ENCODE measurements at regions not wholly inside any gene's neighbourhood (a gene's known extent, or its start where the extent isn't known, plus 50 kb on each side); places are given as distances from the start of the nearest gene placed in this dataset.

DNA sequence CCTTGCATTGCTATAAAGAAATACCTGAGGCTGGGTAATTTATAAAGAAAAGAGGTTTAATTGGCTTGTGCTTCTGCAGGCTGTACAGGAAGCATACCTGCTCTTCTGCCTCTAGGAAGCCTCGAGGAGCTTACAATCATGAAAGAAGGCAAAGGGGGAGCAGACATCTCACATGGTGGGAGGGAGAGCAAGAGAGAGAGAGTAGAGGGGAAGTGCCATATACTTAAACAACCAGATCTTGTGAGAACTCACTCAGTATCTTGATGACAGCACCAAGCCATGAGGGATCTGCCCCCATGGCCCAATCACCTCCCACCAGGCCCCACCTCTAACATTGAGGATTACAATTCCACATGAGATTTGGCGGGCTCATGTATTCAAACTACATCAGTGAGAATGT lies 79.1 kb upstream of the HECW1 start:
- Mint-ChIP-seq H3K36me3 (ENCODE audit: low read depth) (peaks cover 6% of the 10 kb centered on the region), H3K4me3 (ENCODE audit: unreplicated experiment) (no peak overlapping the region), H3K27me3 (ENCODE audit: low read depth) (peaks cover 13% of the 10 kb centered on the region), H3K27ac (ENCODE audit: unreplicated experiment) (no peak overlapping the region), H3K9me3 (ENCODE audit: low read depth) (peaks cover 6% of the 10 kb centered on the region), H3K4me1 (ENCODE audit: low read depth) (no peaks in the 10 kb centered on the region)
- DNase-seq (ENCODE audit: low spot score): no peak
- no peak for TF ChIP-seq CTCF (IDR thresholded peaks at IDR 0.05)

GRCh38 chr7:43034535-43035002 lies 77.9 kb upstream of the HECW1 start:
- H3K9me3 Mint-ChIP-seq (ENCODE audit: low read depth): peaks cover 6% of the 10 kb centered on the region
- no peak overlapping the region for H3K4me3 Mint-ChIP-seq (ENCODE audit: unreplicated experiment)
- DNase-seq (ENCODE audit: low spot score): no peak
- TF ChIP-seq CTCF (IDR thresholded peaks at IDR 0.05): no peak
- H3K36me3 Mint-ChIP-seq (ENCODE audit: low read depth): peaks cover 5% of the 10 kb centered on the region
- H3K27ac Mint-ChIP-seq (ENCODE audit: unreplicated experiment): no peak overlapping the region
- peaks cover 10% of the 10 kb centered on the region for H3K27me3 Mint-ChIP-seq (ENCODE audit: low read depth)
- no peaks in the 10 kb centered on the region for H3K4me1 Mint-ChIP-seq (ENCODE audit: low read depth)

GRCh38 chr7:43037531-43037930 lies 74.9 kb upstream of the HECW1 start:
- peaks cover 4% of the 10 kb centered on the region for H3K27me3 Mint-ChIP-seq (ENCODE audit: low read depth)
- peaks cover 2% of the 10 kb centered on the region for H3K4me1 Mint-ChIP-seq (ENCODE audit: low read depth)

DNA sequence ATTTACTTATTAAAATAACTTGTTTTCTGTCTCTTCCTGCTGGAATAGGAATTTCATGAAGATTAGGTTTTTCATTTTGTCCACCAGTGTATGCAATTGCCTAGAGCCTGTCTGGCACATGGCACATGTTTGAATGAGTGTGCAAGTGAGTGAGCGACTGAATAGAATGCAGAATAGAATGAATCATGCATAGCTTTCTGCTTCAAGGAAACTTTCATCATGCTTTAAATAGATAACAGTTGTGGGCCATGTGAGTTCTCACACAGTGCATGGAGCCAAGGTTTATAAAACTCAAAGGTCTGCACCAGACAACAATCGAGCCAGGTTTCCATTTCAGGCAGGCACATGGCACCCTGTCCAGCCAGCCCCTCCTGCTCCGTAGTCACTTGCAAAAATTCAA lies 74.2 kb upstream of the HECW1 start:
- peak overlapping the region; percentile 6 for H3K27ac Mint-ChIP-seq (ENCODE audit: unreplicated experiment)
- no peak for DNase-seq (ENCODE audit: low spot score)

More at GRCh38 chr7:43037531-43037930, 74.9 kb upstream of the HECW1 start:
- Mint-ChIP-seq H3K27ac (ENCODE audit: unreplicated experiment) (no peak overlapping the region), H3K36me3 (ENCODE audit: low read depth) (peaks cover 5% of the 10 kb centered on the region), H3K9me3 (ENCODE audit: low read depth) (peaks cover 6% of the 10 kb centered on the region), H3K4me3 (ENCODE audit: unreplicated experiment) (no peak overlapping the region)
- no peak for TF ChIP-seq CTCF (IDR thresholded peaks at IDR 0.05)
- no peak for DNase-seq (ENCODE audit: low spot score)

DNA sequence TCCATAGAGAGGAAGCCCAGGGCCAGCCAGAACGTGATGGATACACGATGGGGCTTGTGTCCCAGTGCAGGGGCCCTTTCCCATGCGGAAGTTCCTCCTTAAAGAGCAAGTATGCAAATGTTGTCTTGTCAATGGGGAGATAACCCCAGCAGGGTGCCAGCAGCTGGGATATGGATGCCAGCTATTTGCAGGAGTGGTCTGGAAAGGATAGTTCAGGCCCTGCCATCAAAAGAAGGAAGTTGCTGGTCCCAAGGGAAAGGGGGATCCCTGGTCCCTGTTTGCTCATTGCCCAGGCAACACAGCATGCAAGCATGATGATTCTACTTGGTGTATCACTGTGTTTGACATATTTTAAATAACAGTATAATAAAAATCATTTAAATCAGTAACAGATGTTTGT lies 73.1 kb upstream of the HECW1 start:
- no peak for TF ChIP-seq CTCF (IDR thresholded peaks at IDR 0.05)
- Mint-ChIP-seq H3K4me1 (ENCODE audit: low read depth) (peaks cover 4% of the 10 kb centered on the region), H3K4me3 (ENCODE audit: unreplicated experiment) (no peak overlapping the region), H3K27ac (ENCODE audit: unreplicated experiment) (no peak overlapping the region), H3K27me3 (ENCODE audit: low read depth) (peaks cover 9% of the 10 kb centered on the region), H3K9me3 (ENCODE audit: low read depth) (peaks cover 6% of the 10 kb centered on the region), H3K36me3 (ENCODE audit: low read depth) (peaks cover 5% of the 10 kb centered on the region)
- DNase-seq (ENCODE audit: low spot score): no peak

More for the DNA sequence above, 74.2 kb upstream of the HECW1 start:
- Mint-ChIP-seq H3K27me3 (ENCODE audit: low read depth) (peaks cover 9% of the 10 kb centered on the region), H3K4me3 (ENCODE audit: unreplicated experiment) (no peak overlapping the region), H3K36me3 (ENCODE audit: low read depth) (peaks cover 5% of the 10 kb centered on the region), H3K4me1 (ENCODE audit: low read depth) (peaks cover 2% of the 10 kb centered on the region), H3K9me3 (ENCODE audit: low read depth) (peaks cover 6% of the 10 kb centered on the region)
- no peak for TF ChIP-seq CTCF (IDR thresholded peaks at IDR 0.05)
